Glutamatergic neuron (in vitro differentiated cells): ENCODE measurements at regions not wholly inside any gene's neighbourhood (a gene's known extent, or its start where the extent isn't known, plus 50 kb on each side); places are given as distances from the start of the nearest gene placed in this dataset.

Source experiments
- DNase-seq: peaks from one replicate; pipeline ENCODE4 v3.0.0; 2022
- H3K27ac Mint-ChIP-seq: one replicate; pipeline ENCODE4 v1.8.0; 2020; ENCODE audit warnings: mild to moderate bottlenecking, mixed read lengths, inconsistent platforms; ENCODE audit not compliant: unreplicated experiment
- H3K27me3 Mint-ChIP-seq: one replicate; pipeline ENCODE4 v1.8.0; 2020; ENCODE audit warnings: mild to moderate bottlenecking, moderate library complexity, mixed read lengths, inconsistent platforms; ENCODE audit not compliant: unreplicated experiment
- H3K36me3 Mint-ChIP-seq: one replicate; pipeline ENCODE4 v1.8.0; 2020; ENCODE audit warnings: mild to moderate bottlenecking, mixed read lengths, inconsistent platforms; ENCODE audit not compliant: unreplicated experiment
- H3K4me1 Mint-ChIP-seq: one replicate; pipeline ENCODE4 v1.8.0; 2020; ENCODE audit warnings: mild to moderate bottlenecking, low read depth, mixed read lengths, inconsistent platforms; ENCODE audit not compliant: unreplicated experiment
- H3K4me3 Mint-ChIP-seq: one replicate; pipeline ENCODE4 v1.8.0; 2020; ENCODE audit warnings: mild to moderate bottlenecking, mixed read lengths, inconsistent platforms; ENCODE audit not compliant: unreplicated experiment
- H3K9me3 Mint-ChIP-seq: one replicate; pipeline ENCODE4 v1.8.0; 2020; ENCODE audit warnings: mild to moderate bottlenecking, moderate library complexity, mixed read lengths, inconsistent platforms; ENCODE audit not compliant: unreplicated experiment
- CTCF ChIP-seq: fragments of 200-600 bp; sonication (generic); IDR thresholded peaks from one replicate; pipeline ENCODE4 v1.5.0; 2021; ENCODE audit not compliant: partially characterized antibody, unreplicated experiment

GRCh38 chr4:173880897-173881296 is 350.9 kb upstream of the HAND2 start:
- no peak for DNase-seq
- Mint-ChIP-seq H3K27ac (no peak overlapping the region), H3K9me3 (no peaks in the 10 kb centered on the region), H3K4me3 (no peak overlapping the region), H3K36me3 (no peaks in the 10 kb centered on the region), H3K27me3 (peaks cover 2% of the 10 kb centered on the region), H3K4me1 (no peaks in the 10 kb centered on the region)
- TF ChIP-seq CTCF = no peak

DNA sequence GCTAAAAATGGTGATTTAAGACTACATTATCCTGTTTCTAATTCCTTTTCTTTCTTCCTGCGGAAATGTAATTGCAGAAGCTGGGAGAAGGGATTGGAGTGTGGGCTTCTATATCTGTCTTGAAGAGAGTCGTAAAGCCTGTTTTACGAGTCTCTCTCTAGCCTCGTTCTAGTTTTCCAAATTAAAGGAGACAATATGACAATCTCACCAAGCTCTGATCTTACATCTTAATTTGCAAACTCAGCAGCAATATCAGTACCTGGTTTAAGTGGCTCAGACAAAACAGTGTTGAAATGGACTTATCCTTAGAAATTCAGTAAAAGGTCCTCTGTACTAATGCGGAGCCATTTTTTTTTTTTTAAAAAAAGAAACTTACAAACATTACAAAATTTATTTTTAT is 349.5 kb upstream of the HAND2 start:
- H3K36me3 Mint-ChIP-seq = no peaks in the 10 kb centered on the region
- H3K9me3 Mint-ChIP-seq = no peaks in the 10 kb centered on the region
- H3K27ac Mint-ChIP-seq = no peak overlapping the region
- no peaks in the 10 kb centered on the region for H3K4me1 Mint-ChIP-seq
- DNase-seq = no peak
- peaks cover 2% of the 10 kb centered on the region for H3K27me3 Mint-ChIP-seq
- no peak overlapping the region for H3K4me3 Mint-ChIP-seq
- TF ChIP-seq CTCF = no peak

DNA sequence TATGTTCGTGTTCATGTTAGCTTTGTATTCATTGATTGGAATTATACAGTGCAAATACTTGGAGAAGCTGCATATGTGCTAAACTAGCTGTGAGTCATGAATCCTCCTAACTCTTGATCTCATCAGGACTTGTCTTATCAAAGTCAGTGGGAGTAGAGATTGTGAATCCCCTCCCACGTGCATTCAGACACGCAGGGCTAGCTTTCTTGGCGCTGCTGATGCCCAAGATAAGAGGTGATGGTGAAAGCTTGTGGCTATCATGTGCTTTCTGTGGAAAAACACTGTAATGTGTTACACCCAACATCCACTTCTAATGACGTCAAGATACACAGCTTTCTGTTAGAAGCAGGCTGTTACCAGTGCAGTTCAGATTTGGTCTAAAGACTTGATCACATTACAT is 348.7 kb upstream of the HAND2 start:
- DNase-seq = no peak
- no peak for TF ChIP-seq CTCF
- Mint-ChIP-seq H3K27me3 (no peaks in the 10 kb centered on the region), H3K4me3 (no peak overlapping the region), H3K27ac (no peak overlapping the region), H3K4me1 (no peaks in the 10 kb centered on the region), H3K36me3 (no peaks in the 10 kb centered on the region), H3K9me3 (no peaks in the 10 kb centered on the region)

DNA sequence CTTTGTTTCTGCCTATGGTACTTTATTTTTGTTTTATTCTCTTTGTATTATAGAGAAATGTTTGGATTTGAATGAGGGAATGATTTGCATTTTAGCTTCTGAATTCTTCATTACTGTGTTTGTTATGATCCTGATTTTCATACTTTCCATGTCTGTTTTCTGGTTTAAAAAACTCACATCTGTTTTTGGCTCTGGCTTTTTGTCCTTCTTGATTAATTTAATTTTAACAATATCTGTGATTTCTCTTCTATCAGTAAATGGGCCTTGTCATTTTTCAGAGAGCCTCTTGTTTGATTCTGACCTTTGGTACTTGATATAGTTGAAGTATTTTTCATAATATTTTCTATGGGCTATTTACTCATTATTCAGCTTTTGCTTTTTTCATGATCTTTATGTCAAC is 341.6 kb upstream of the HAND2 start:
- no peak overlapping the region for H3K27ac Mint-ChIP-seq
- H3K9me3 Mint-ChIP-seq = no peaks in the 10 kb centered on the region
- H3K4me3 Mint-ChIP-seq = no peak overlapping the region
- no peaks in the 10 kb centered on the region for H3K36me3 Mint-ChIP-seq
- no peaks in the 10 kb centered on the region for H3K27me3 Mint-ChIP-seq
- no peak for DNase-seq
- TF ChIP-seq CTCF = no peak
- no peaks in the 10 kb centered on the region for H3K4me1 Mint-ChIP-seq

DNA sequence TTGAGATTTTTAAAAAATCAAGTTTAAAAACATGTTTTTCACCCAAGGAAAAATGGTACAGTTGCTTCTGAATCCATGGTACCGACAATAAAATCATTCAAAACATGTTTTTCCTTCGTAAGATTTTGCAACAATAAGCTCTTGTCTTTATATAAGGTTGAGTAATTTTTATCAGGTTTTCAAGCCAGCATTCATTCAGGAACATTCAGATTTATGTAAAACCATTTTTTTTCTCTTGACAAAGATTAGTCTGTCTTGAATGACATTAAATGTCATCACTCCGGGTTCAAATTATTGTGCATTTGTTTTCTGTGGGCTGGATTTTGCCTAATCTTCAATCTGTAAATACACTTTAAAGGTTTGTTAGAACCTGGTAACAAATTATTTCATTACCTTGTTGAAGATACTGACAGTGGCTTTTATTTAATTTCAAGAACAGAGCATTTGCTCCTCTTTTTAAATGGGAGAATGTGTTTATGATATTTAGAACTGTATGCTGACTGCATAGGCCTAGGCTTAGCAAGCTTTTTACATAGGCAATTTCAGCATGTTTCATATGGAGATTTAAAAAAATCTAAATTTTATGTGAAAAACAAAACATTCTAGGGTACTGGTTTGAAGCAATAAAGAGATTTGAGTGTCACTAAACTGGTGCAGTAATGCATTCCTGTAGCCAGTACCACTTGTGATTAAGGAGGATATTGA is 336.4 kb upstream of the HAND2 start:
- Mint-ChIP-seq H3K4me3 (no peak overlapping the region), H3K27me3 (peaks cover 2% of the 10 kb centered on the region), H3K9me3 (no peaks in the 10 kb centered on the region), H3K36me3 (no peaks in the 10 kb centered on the region), H3K27ac (no peak overlapping the region), H3K4me1 (no peaks in the 10 kb centered on the region)
- no peak for TF ChIP-seq CTCF
- DNase-seq = no peak
